ENCODE measurements at regions not wholly inside any gene's neighbourhood (a gene's known extent, or its start where the extent isn't known, plus 50 kb on each side); places are given as distances from the start of the nearest gene placed in this dataset.
"Not testable (repeated sequence)": the region's sequence is repeated elsewhere in the genome, so short reads cannot be mapped to it uniquely, and the experiment has no call there.

- Histone ChIP-seq H3K4me3 (no peak overlapping the region), H3K27ac (no peak overlapping the region), H3K36me3 (no peaks in the 10 kb centered on the region), H3K27me3 (no peaks in the 10 kb centered on the region), H3K4me1 (no peaks in the 10 kb centered on the region), H3K9me3 (replicated peaks) (no peaks in the 10 kb centered on the region)
- DNase-seq, result no peak
Observed at GRCh38 chr1:10880063-10880462, 83.6 kb upstream of the CASZ1 start.

DNA sequence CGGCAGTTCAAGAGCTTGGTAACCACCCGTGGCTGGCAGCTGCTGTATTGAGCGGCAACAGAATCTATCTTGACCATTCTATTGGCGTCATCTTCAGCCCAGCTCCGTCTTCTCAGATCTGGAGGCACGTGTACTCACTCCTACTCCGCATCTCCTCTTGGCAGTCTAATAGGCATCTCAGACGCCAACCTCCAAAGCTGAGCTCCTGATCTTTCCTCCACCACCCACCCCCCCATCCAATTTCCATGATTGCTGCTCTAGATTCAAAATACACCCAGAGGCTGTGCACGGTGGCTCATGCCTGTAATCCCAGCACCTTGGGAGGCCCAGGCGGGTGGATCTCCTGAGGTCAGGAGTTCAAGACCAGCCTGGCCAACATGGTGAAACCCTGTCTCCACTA, 84.6 kb upstream of the CASZ1 start:
- no peaks in the 10 kb centered on the region for H3K36me3 ChIP-seq
- H3K27me3 ChIP-seq, result no peaks in the 10 kb centered on the region
- no peaks in the 10 kb centered on the region for H3K4me1 ChIP-seq
- H3K27ac ChIP-seq, result no peak overlapping the region
- H3K4me3 ChIP-seq, result no peak overlapping the region
- H3K9me3 ChIP-seq (replicated peaks), result no peaks in the 10 kb centered on the region
- no peak for DNase-seq

DNA sequence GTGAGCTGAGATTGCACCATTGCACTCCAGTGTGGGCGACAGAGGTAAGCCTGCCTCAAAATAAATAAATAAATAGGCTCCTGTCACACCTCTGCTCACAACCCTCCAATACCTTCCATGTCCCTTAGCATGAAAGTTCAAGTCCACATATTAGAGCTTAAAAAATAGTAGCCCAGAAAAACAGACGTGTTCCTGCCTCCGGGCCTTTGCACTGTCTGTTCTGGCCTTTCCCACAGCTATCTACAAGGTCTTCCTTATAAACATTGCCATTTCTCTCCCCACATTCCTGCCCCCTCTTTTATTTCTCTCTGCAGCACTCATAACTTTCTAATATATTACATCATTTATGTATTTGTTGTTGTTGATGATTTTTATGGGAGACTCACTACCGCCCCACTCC, 85.6 kb upstream of the CASZ1 start:
- H3K4me3 ChIP-seq, result no peak overlapping the region
- no peaks in the 10 kb centered on the region for H3K36me3 ChIP-seq
- no peak for DNase-seq
- H3K9me3 ChIP-seq (replicated peaks), result no peaks in the 10 kb centered on the region
- H3K27ac ChIP-seq, result no peak overlapping the region
- no peaks in the 10 kb centered on the region for H3K4me1 ChIP-seq
- H3K27me3 ChIP-seq, result peaks cover 3% of the 10 kb centered on the region; the same call in 1 of the 2 replicates

GRCh38 chr1:10887032-10887431, 90.6 kb upstream of the CASZ1 start:
- not testable (repeated sequence) for DNase-seq; H3K4me1 ChIP-seq; H3K9me3 ChIP-seq (replicated peaks); H3K4me3 ChIP-seq; H3K36me3 ChIP-seq; H3K27ac ChIP-seq; H3K27me3 ChIP-seq

GRCh38 chr1:10888291-10888690, 91.8 kb upstream of the CASZ1 start:
- DNase-seq, result peak; percentile 55 to 60
- Histone ChIP-seq H3K4me3 (peak overlapping the region; percentile 53), H3K27ac (no peak overlapping the region; the same call in 1 of the 2 replicates), H3K9me3 (replicated peaks) (no peaks in the 10 kb centered on the region), H3K27me3 (peaks cover 9% of the 10 kb centered on the region; the same call in 1 of the 2 replicates), H3K4me1 (peaks cover 6% of the 10 kb centered on the region; the same call in 1 of the 2 replicates), H3K36me3 (no peaks in the 10 kb centered on the region)

- peak; percentile 61 to 62 for DNase-seq
- Histone ChIP-seq H3K27me3 (peaks cover 10% of the 10 kb centered on the region; the same call in 1 of the 2 replicates), H3K9me3 (replicated peaks) (no peaks in the 10 kb centered on the region), H3K36me3 (no peaks in the 10 kb centered on the region), H3K4me1 (peaks cover 6% of the 10 kb centered on the region; the same call in 1 of the 2 replicates), H3K4me3 (peak overlapping the region; percentile 53), H3K27ac (no peak overlapping the region; the same call in 1 of the 2 replicates)
Observed at GRCh38 chr1:10888791-10889649, 92.6 kb upstream of the CASZ1 start.

- no peak for DNase-seq
- no peak overlapping the region; the same call in 1 of the 2 replicates for H3K27ac ChIP-seq
- H3K36me3 ChIP-seq, result no peaks in the 10 kb centered on the region
Observed at GRCh38 chr1:10889650-10890353, 93.4 kb upstream of the CASZ1 start.

DNA sequence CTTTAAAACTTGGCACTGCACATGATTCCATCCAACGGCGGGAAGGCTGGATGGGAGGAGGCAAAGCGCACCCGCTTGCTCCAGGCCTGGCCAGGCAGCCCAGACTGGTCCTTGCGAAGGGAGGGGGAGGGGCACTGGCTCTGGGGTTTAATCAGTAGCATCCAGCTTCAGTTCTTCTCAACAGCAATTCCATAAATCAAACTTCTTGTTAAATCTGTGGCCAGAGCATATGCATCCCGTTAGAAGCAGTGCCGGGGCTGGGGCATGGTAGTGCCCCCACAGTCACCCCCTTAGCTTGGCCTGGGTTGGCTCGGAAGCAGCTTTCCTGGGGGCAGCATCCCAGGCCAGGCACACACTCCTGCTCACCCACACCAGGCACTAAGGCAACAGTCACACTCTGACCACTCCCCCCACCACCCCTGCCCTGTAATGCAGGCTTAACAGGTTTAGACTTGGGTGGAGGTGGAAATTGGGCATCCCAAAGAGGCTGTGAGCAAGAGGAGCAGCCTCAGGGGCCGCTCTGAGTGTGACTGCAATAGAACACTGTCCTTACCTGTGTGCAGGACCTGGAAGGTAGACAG, 94.1 kb upstream of the CASZ1 start:
- no peak overlapping the region for H3K4me3 ChIP-seq
- peaks cover 14% of the 10 kb centered on the region; the same call in 1 of the 2 replicates for H3K27me3 ChIP-seq
- peaks cover 6% of the 10 kb centered on the region; the same call in 1 of the 2 replicates for H3K4me1 ChIP-seq
- no peaks in the 10 kb centered on the region for H3K36me3 ChIP-seq
- H3K9me3 ChIP-seq (replicated peaks), result no peaks in the 10 kb centered on the region
- DNase-seq, result no peak
- no peak overlapping the region for H3K27ac ChIP-seq

More at GRCh38 chr1:10889650-10890353, 93.4 kb upstream of the CASZ1 start:
- Histone ChIP-seq H3K27me3 (peaks cover 14% of the 10 kb centered on the region; the same call in 1 of the 2 replicates), H3K4me1 (peaks cover 6% of the 10 kb centered on the region; the same call in 1 of the 2 replicates), H3K4me3 (no peak overlapping the region), H3K9me3 (replicated peaks) (no peaks in the 10 kb centered on the region)

- Histone ChIP-seq H3K36me3 (no peaks in the 10 kb centered on the region), H3K4me1 (peaks cover 6% of the 10 kb centered on the region; the same call in 1 of the 2 replicates), H3K27ac (no peak overlapping the region), H3K9me3 (replicated peaks) (no peaks in the 10 kb centered on the region), H3K4me3 (no peak overlapping the region), H3K27me3 (peaks cover 14% of the 10 kb centered on the region; the same call in 1 of the 2 replicates)
- no peak for DNase-seq
Observed at GRCh38 chr1:10891091-10891490, 94.6 kb upstream of the CASZ1 start.

GRCh38 chr1:10892138-10893065, 96.0 kb upstream of the CASZ1 start:
- H3K4me1 ChIP-seq, result peaks cover 6% of the 10 kb centered on the region; the same call in 1 of the 2 replicates
- no peaks in the 10 kb centered on the region for H3K36me3 ChIP-seq
- no peaks in the 10 kb centered on the region for H3K9me3 ChIP-seq (replicated peaks)
- no peak overlapping the region for H3K4me3 ChIP-seq
- peaks cover 16% of the 10 kb centered on the region for H3K27me3 ChIP-seq
- no peak for DNase-seq
- H3K27ac ChIP-seq, result no peak overlapping the region

DNA sequence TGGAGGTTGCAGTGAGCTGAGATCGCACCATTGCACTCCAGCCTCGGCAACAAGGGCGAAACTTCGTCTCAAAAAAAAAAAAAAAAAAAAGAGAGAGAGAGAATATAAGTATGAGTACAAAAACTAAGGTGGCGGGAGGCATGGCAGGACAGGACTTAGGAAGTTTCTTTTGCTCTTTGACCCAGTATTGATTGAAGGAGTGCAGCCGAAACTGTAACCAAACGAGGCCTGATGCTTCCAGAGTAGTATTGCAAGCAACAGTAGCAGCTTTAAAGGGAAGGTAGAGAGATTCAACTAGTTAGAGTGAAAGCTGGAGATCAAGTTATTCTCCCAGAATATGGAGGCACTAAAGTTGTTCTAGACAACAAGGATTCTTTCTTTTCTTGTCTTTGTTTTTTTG, 99.2 kb upstream of the CASZ1 start:
- no peaks in the 10 kb centered on the region for H3K9me3 ChIP-seq (replicated peaks)
- DNase-seq, result no peak
- H3K27me3 ChIP-seq, result peaks cover 40% of the 10 kb centered on the region
- no peaks in the 10 kb centered on the region for H3K36me3 ChIP-seq
- H3K27ac ChIP-seq, result no peak overlapping the region
- H3K4me1 ChIP-seq, result peaks cover 8% of the 10 kb centered on the region; the same call in 1 of the 2 replicates
- no peak overlapping the region for H3K4me3 ChIP-seq

- no peaks in the 10 kb centered on the region for H3K36me3 ChIP-seq
- H3K9me3 ChIP-seq (replicated peaks), result no peaks in the 10 kb centered on the region
- no peak overlapping the region for H3K4me3 ChIP-seq
- peaks cover 10% of the 10 kb centered on the region for H3K4me1 ChIP-seq
- DNase-seq, result no peak
- peaks cover 42% of the 10 kb centered on the region for H3K27me3 ChIP-seq
- no peak overlapping the region for H3K27ac ChIP-seq
Observed at GRCh38 chr1:10896673-10897072, 100.2 kb upstream of the CASZ1 start.

- Histone ChIP-seq H3K4me3 (no peak overlapping the region), H3K27ac (no peak overlapping the region), H3K27me3 (peaks cover 50% of the 10 kb centered on the region), H3K9me3 (replicated peaks) (no peaks in the 10 kb centered on the region), H3K4me1 (peaks cover 10% of the 10 kb centered on the region), H3K36me3 (no peaks in the 10 kb centered on the region)
- DNase-seq, result no peak
Observed at GRCh38 chr1:10897321-10897980, 101.0 kb upstream of the CASZ1 start.
